ENCODE measurements at regions not wholly inside any gene's neighbourhood (a gene's known extent, or its start where the extent isn't known, plus 50 kb on each side); places are given as distances from the start of the nearest gene placed in this dataset.

GRCh38 chr9:32069969-32070368 lies 314.5 kb upstream of the ACO1 start:
- Histone ChIP-seq H3K23ac (ENCODE audit: low read depth, low read length) (no peak overlapping the region), H3K18ac (ENCODE audit: low read depth, low read length) (no peak overlapping the region), H3K56ac (ENCODE audit: extremely low read depth, insufficient read depth, low read length) (no peak overlapping the region), H3K14ac (replicated peaks; ENCODE audit: low read depth, low read length) (no peak overlapping the region), H4K5ac (ENCODE audit: low read depth, low read length) (no peak overlapping the region), H3K4me3 (ENCODE audit: insufficient read depth, low read depth, low read length) (no peak overlapping the region), H4K91ac (ENCODE audit: insufficient read depth, low read depth, low read length) (no peak overlapping the region), H2BK5ac (ENCODE audit: low read depth, low read length, poor library complexity, severe bottlenecking) (no peak overlapping the region), H2AK5ac (ENCODE audit: low read depth, low read length) (no peak overlapping the region), H3K27me3 (ENCODE audit: control insufficient read depth, insufficient read depth, low read length) (no peaks in the 10 kb centered on the region), H3K4ac (ENCODE audit: low read depth, low read length) (no peak overlapping the region), H4K8ac (ENCODE audit: low read depth in 2 of 2, low read length in 2 of 2) (no peak overlapping the region), H4K20me1 (ENCODE audit: insufficient read depth, low read length) (no peaks in the 10 kb centered on the region), H3K36me3 (ENCODE audit: control insufficient read depth, insufficient read depth, low read length) (no peaks in the 10 kb centered on the region), H3K9ac (ENCODE audit: low read depth, low read length) (no peak overlapping the region), H2BK20ac (ENCODE audit: low read depth, low read length) (no peak overlapping the region), H2BK120ac (ENCODE audit: low read depth, low read length) (no peak overlapping the region), H3K79me1 (ENCODE audit: low read depth in 1 of 2, low read length in 2 of 2) (no peaks in the 10 kb centered on the region), H3K4me2 (ENCODE audit: low read depth, low read length) (no peak overlapping the region), H3K27ac (ENCODE audit: insufficient read depth, low read length) (no peak overlapping the region), H3K9me3 (ENCODE audit: control insufficient read depth, insufficient read depth, low read length) (peaks cover 11% of the 10 kb centered on the region), H3K4me1 (ENCODE audit: control insufficient read depth, insufficient read depth, low read length) (no peaks in the 10 kb centered on the region), H2BK15ac (ENCODE audit: low read depth, low read length) (no peak overlapping the region), H2AFZ (replicated peaks; ENCODE audit: low read length, poor library complexity) (no peak overlapping the region), H2AK9ac (replicated peaks; ENCODE audit: low read depth, low read length, poor library complexity) (no peak overlapping the region), H3K9me1 (ENCODE audit: insufficient read depth, low read length) (no peaks in the 10 kb centered on the region)
- ATAC-seq (ENCODE audit: low read depth) (no peak), DNase-seq (no peak)
- no TSS peak for BruUV-seq (replicated peaks)
- dilution Hi-C loops (cut with HindIII; ENCODE audit: low sequenced_read_pairs, unreplicated experiment) (no loop called here), in situ Hi-C loops (cut with MboI; ENCODE audit: low sequenced_read_pairs) (no loop called here), intact Hi-C loops (cut with micrococcal nuclease) (no loop called here)
- ChIA-PET POLR2A (ENCODE audit: unreplicated experiment) (no interaction called here), CTCF (no interaction called here)
- no CpG with 5 or more reads among the region's 5 CpGs for WGBS, 2 experiments (ENCODE audit: extremely low coverage in 2 of 2, insufficient read length in 1 of 2)
- TF ChIP-seq CEBPB (IDR thresholded peaks at IDR 0.05; ENCODE audit: low read depth, low read length) (no peak), ELK1 (IDR thresholded peaks at IDR 0.05; ENCODE audit: borderline replicate concordance, low read depth, low read length) (no peak), USF2 (IDR thresholded peaks at IDR 0.05; ENCODE audit: low read depth, low read length) (no peak), CTCF (conservative IDR thresholded peaks at IDR 0.05; ENCODE audit: low read depth, low read length) (no peak), MAFK (IDR thresholded peaks at IDR 0.05; ENCODE audit: low read depth, low read length) (no peak), RFX5 (IDR thresholded peaks at IDR 0.05; ENCODE audit: low read depth, low read length) (no peak), FOS (IDR thresholded peaks at IDR 0.05; ENCODE audit: low read depth, low read length) (no peak), CHD1 (IDR thresholded peaks at IDR 0.05; ENCODE audit: low read depth, low read length) (no peak), RCOR1 (IDR thresholded peaks at IDR 0.05; ENCODE audit: insufficient replicate concordance, low read length) (no peak), MXI1 (IDR thresholded peaks at IDR 0.05; ENCODE audit: borderline replicate concordance, low read depth, low read length) (no peak), NFE2L2 (IDR thresholded peaks at IDR 0.05; ENCODE audit: low read depth, low read length) (no peak), MAZ (IDR thresholded peaks at IDR 0.05; ENCODE audit: borderline replicate concordance, low read depth, low read length) (no peak), SMC3 (IDR thresholded peaks at IDR 0.05; ENCODE audit: low read depth, low read length) (no peak), POLR2A (IDR thresholded peaks at IDR 0.05; ENCODE audit: low read depth, low read length) (no peak), BHLHE40 (IDR thresholded peaks at IDR 0.05; ENCODE audit: low read depth, low read length) (no peak), RAD21 (IDR thresholded peaks at IDR 0.05; ENCODE audit: low read length) (no peak)
